HG03039 (cell line): ENCODE measurements at regions not wholly inside any gene's neighbourhood (a gene's known extent, or its start where the extent isn't known, plus 50 kb on each side); places are given as distances from the start of the nearest gene placed in this dataset.
"Not testable (repeated sequence)": the region's sequence is repeated elsewhere in the genome, so short reads cannot be mapped to it uniquely, and the experiment has no call there.

Source experiments
- ATAC-seq: cut with Tn5 transposase; IDR thresholded peaks from one replicate; pipeline ENCODE4 v1.9.1; 2021; ENCODE audit warnings: mild to moderate bottlenecking, moderate library complexity; ENCODE audit not compliant: unreplicated experiment

DNA sequence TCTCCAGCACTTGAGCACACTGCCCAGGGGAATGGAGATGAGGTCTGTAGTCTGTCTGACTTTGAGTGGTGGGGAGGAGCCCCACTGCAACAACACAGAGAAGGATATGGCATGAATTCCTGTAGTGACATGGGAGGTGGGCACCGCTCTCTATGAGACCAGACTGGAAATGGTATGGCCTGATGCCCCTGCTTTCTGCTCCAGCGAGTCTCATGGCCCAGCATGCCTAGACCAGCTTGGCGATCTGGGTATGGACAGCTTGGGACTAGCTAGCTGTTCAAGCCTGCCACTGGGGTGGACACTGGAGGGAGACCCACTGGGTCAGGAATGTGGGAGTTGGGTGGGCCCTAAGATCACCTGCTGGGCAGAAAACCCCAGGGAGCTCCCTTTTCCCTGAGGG lies 477.8 kb upstream of the SEL1L start:
- ATAC-seq = no peak

DNA sequence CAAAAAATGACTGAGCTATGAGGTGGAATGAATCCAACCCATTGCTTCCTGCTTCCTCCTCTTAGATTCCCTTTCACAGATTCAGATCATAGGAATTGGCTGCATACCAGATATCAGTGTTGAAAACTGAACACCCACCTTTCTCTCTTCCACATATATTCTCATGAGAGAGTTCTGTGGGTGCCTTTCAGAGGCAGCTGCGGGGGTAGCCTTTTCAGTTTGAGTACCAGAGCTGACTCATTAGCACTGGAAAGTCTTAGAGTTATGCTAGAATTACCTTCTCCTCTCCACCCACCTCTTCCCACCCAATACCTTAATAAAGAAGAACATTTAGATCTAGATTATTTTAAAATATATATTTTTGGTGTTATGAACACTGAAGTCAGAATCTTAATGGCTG lies 495.4 kb upstream of the SEL1L start:
- ATAC-seq = peak; percentile 64

DNA sequence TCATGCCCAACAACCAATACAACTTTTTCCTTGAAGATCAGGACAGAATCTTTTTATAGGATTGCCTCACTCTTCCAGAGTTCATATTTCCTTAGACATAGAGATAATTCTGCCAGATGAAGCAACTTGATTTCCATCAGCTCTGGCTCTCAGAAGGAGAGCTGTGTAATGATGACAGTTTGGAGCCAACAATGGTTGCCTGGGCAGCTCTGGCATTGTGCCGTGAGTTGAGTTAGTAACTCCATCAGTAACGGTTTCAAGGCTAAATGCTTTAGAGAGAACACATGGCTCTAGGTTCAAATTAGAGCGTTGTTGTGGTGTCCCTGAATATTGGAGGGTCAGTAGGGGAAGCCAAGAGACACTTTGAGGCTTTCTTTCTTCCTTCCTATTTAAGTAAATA lies 501.7 kb upstream of the SEL1L start:
- ATAC-seq = no peak

DNA sequence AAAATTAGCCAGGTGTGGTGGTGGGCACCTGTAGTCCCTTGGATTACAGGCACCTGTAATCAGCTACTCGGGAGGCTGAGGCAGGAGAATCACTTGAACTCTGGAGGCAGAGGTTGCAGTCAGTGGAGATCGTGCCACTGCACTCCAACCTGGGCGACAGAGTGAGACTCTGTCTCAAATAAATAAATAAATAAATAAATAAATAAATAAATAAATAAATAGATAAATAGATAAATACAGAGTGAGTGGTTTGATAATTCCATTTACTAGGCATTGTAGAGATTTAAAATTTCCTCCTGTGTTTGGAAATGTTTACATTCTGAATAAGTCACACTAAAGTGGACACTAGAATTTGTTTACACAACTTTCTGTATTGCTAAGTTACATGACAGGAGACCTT lies 504.4 kb upstream of the SEL1L start:
- ATAC-seq = not testable (repeated sequence)

DNA sequence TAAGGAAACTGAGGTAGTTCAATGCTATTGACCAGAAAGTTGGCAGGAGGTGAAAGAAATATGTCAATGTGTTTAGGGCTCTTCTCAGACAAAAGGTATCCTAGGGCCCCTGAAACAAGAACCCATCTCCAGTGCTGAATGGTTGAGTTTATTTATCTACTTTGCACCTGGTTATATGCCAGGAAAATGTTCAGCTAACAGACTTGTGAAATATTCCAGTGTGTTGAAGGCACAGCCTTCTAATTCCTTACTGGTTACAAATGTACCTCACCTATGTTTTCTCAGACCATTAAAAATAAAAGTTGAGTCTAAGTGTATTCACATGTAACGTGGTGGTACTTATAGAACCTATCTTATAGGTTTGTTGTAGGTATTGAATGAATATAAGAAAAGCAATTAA lies 511.7 kb upstream of the SEL1L start:
- ATAC-seq = no peak

DNA sequence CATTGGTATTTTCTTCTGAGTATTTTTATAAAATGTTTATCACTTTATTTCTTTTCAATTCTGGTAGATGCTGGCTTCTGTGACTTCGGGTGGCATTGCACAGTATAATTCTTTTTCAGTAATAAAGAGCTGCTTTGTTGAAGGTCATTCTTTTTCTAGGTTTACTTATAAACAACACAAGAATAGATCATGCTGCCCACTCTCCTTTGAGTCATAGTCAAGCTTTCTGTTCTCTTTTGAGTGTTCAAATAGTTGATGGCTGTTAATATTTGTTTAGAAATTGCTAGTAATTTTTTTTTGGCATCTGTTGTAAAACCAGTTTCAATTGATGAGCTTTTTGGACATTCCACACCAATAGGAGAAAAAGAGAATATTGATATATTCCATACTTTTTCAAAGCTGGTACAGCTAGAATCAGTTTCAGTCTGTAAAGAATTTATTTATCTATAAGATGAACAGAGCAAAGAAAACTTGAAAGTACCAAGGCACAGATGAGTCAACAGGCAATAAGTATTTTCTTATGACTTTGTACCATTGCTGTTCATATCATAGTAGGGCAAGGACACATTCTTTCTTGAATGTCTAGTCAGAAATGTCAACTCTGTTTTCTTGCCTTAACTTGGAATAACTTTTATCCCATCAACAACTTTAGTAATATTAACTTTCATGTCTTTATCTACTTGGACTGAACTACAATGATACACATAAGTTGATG lies 513.0 kb upstream of the SEL1L start:
- no peak for ATAC-seq

DNA sequence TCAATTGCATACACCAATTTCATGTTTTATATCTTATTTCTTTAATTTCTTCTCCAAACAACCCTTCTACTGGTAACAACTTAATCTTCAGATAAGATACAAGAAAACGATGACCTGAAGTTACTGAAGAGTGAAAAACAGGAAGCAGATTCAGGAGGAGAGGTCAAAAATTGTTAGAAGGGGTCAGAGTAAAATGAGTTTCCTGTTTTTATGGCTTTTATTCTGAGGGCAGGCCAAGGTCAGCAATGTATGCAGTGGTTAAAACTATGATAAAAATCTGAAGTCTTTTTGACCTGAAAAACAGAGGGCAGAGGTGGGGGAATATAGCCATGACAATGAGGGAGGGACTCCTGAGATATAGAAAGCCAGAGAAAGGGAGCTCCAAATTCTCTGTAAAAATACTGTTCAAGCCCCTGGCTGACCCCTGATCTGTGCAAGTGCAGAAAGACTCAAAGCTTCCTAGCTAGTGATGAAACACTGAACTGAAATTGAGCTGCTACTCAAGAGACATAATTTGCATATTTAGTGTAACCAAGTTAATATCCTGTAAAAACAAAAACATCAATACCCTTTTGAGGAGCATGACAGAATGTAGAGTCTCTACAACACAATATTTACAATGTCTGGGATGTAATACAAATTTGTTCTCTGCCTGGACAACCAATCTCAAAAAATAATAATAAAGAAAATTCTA lies 514.3 kb upstream of the SEL1L start:
- no peak for ATAC-seq

DNA sequence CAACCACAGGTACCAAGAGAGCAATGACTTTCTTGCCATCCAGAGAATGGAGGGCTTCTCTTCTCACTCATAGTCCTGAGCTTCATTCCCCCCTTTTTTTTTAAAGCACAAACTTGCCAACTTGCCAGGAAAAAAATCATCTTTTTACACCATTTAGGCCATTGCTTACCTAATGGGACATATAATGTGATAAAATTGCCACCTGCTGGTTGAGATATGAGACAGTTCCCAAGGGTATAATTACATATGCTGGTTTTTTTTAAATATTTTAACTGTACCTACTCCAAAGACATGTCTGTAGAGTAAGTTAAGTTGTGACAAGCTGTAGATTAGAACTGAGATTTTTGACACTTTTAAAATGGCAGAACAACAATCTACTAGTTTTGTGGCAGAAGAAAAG lies 519.1 kb upstream of the SEL1L start:
- no peak for ATAC-seq

DNA sequence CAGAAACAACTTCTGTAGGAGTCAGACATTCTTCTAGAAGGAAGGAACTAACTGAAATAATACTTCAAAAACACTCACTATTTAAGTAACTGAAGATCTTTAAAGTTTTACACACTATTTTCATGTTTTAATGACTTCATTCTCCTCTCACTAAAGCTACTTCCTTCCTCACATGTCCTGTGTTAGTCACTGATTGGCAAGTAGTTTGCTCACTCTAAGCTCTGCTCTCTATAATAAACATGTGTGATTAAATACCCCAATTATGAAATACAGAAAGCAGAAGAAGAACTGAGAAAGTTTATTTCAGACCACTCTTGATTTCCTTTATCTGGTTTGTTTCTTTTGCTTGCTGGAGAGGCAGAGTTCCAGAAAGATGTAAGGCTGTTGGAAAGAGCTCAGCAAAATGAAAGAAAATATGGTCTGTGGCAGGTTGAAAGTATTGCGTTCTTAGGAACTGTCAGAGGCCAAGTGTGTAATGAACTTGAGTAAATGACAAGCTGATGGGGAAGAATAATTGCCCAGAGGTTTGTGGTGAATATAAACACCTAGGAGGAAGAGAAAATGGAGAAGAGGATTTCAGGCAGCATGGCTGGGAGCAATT lies 522.0 kb upstream of the SEL1L start:
- no peak for ATAC-seq

DNA sequence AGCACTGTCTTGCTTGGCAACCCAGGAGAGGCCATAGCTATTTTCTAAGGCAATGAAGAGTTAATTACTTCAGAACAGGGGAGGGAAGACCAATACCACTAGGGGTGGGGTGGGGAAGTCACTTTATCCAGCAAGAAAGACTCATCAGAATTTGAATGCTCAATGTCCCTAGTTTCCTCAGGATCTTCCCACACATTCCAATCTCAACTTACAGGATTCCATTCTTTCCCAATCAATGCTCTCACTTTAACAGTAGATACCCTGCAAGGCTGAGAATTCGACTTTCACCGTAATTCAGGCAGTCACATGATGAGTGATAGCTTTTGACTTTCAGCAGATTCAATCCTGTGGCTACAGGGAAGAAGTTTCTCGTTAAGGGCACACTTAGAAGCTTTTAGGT lies 526.6 kb upstream of the SEL1L start:
- ATAC-seq = no peak

DNA sequence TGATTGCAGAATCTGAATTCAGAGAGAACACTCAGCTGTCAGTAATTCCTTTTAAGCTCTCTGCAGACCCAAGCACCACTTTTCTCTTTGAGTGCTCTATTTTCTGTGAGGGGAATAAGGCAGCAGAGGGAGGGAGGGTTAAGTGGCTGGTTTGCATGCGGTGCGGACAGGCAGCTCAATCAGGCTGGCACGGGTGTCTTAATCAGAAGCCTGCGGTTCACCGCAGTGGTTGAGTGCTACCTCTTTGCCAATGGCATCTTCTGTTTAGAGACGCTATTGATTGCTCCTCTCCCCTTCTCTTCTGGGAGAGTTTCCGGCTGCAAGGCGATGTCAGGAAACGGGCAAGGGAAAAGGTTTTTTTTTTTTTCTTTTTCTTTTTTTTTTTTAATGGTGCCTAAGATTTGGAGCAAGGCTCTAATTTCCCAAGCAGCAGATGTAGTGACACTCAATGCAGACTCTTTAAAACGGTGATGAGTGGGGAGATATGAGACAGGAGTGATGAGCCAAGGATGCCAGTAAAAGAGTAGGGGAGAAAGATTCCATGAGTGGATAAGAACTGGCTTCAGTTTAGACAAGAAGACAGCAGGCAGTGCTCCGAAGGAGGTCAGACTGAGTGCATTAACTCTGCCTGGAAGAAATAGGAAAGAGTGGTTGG lies 533.7 kb upstream of the SEL1L start:
- no peak for ATAC-seq

DNA sequence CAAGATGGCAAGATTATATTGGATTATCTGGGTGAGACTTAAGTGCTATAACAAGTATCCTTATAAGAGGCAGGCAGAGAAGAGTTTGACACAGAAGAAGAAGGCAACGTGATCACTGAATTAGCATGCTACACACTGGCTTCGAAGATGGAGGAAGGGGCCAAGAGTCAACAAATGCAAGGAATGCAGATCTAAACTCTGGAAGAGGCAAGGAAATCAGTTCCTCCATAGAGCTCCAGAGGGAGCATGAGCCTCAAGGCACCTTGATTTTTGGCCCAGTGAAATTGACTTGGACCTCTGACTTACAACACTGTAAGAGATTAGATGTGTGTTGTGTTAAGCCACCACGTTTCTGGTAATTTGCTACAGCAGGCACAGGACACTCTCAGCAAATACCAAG lies 536.4 kb upstream of the SEL1L start:
- no peak for ATAC-seq

DNA sequence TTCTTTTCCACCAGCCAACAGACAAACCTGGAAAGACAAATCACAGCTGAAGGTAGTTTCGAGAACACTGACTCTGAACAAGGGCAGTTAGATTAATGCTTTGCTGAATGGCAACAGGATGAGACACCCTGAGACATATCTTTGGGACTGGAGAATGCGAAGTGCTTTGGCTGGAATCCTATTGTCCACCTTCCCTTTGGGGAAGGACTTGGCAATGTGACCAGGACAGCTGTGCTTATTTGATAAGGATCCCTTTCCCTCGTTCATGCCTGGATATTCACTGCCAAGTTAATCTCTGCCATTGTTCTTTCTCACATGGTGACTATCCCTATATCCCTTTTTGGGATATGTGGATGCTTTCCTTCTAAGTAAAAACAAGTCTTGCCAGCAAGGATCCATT lies 537.1 kb upstream of the SEL1L start:
- no peak for ATAC-seq

DNA sequence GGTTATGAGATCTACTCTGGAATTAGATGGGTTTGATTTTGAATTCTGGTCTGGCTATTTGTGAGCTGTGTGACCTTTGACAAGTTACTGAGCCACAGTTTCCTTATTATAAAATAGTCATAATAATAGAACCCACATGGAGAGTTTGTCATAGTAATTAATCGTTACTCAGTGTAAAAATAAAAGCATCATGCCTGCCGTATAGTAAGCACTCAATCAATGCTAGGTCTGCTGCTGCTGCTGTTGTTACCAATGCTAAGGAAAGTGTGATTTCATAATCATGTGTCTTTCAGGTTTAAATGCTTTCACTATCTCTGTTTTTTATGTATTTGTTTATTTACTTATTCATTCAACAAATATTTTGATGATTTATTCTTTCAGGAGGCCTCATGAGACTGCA lies 539.9 kb upstream of the SEL1L start:
- no peak for ATAC-seq

DNA sequence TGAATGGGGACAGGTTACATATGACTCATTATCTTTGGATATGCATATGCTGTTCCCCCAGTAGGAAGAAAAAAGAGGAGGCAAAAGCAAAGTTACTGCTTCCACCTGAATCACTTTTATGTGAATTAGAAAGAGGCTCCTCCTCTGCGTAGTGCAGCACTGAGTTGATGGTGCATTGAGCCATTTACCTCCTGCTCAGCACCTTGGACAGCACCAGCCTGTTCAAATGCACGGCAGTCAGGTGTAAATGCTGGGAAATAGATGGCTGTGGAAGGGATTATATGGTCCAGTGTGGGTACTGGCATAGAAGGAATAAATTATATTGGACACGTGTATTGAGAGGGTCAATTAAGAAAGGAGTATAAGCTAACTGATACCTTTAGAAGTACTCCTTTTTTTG lies 541.9 kb upstream of the SEL1L start:
- no peak for ATAC-seq

DNA sequence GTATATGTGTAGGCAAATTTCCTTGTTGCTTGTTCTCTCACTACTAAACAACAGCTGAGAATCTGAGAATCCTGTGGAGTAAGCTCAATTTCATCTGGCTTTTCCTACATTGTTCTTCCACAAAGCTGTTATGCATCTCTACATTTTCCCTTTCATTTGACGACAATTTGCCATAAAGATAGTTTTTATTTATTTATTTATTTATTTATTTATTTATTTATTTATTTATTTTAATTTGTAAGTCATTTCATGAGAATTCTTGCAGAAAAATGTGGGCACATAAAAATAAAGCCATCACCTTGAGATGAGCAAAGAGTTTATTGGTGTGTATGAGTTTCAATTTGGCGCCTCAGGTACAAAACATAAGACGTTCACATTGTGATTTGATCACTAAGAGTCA lies 545.9 kb upstream of the SEL1L start:
- no peak for ATAC-seq

DNA sequence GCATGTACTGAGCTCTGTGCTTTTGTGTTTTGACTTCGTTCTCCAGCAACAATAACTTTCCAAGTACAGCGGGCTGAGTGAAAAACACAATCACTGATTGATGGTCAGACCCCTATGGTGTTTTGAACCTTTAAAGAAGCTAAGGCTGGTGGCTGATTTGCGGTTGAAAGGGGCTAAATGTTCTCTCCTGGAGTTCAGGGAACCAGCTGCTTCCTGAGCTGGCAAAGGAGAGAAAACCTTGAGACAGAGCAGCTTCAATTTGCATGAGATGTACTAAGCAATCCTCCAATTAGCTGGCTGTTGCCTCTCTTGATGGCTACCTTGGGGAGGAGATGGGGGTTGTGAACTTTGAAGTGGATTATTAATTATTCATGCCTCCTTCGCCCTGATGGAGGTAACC lies 546.7 kb upstream of the SEL1L start:
- no peak for ATAC-seq

DNA sequence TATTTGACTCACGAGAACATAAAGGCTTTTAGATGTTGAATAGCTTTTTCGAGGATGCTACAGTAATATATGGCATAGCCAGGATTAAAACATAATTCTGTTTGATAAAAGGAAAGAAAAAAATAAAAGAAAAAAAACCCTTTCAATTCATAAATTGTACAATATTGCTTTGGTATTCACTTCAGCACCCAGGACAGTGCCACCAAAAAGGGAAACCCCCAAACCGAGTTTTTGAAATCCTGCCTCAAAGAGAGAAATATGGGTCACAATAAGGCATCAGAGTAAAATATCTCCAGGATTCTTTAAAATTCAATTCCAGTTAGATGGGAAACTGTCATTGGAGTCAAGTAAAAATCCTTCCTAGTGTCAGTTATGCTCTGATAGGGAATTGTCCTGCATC lies 551.2 kb upstream of the SEL1L start:
- ATAC-seq = no peak

DNA sequence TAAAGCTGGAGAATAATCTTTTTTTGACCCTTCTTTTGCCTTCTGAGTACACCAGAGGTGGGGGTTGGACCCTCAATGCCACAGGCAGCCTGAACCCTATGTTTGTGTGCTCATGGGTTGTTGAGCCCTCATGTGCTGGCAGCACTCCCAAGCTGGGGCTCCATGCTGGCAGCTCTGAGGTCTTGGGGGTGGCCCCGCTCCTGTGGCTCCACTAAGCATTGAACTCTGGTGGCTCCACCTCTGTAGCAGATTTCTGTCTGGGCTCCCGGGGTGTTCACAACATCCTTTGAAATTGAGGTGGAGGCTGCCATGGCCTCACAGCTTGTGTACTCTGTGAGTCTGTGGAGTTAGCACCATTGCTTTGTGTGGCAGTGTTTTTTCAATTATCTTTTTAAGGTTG lies 557.4 kb upstream of the SEL1L start:
- ATAC-seq = no peak

DNA sequence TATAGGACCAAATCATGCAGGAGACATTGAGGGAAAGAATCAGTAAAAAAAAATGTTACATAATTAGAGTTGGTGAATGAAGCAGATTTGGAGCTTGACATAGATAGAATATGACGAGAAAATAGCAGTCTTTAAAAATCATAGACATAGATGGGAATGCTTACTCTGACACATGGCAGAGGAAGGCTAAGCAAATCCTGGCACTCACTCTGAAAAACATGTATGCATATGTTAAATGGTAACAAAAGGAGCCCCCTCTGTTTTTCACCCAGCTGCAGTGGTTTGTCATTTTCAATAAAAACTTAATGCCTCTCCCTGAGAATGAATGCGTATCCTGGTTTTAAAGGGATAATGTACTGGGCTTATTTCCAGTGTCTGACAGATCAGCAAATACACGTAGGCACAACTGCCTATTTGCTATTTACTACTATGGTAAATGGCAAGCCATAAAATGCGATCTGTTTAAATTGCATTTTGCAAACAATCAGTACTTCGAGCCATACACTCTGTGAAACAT lies 561.2 kb upstream of the SEL1L start:
- ATAC-seq = no peak

DNA sequence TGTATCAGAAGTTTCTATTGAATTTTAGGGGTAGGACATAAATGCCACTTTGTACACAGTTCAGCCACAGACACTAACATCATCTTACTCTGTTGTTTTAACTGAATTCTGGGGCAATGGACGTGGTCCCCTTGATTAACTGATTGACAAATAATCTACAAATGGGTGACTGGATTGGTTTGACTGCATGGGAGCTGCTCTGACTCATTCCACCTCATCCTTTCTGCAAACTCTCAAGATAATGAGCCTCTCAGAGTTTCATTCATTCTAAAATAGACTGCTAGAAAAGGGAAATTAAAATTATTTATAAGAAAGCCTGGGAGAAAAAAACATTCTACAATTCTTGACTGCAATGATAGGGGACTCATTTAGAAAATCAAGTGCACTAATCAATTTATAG lies 570.4 kb upstream of the SEL1L start:
- no peak for ATAC-seq
